ENCODE measurements at regions not wholly inside any gene's neighbourhood (a gene's known extent, or its start where the extent isn't known, plus 50 kb on each side); places are given as distances from the start of the nearest gene placed in this dataset.

DNA sequence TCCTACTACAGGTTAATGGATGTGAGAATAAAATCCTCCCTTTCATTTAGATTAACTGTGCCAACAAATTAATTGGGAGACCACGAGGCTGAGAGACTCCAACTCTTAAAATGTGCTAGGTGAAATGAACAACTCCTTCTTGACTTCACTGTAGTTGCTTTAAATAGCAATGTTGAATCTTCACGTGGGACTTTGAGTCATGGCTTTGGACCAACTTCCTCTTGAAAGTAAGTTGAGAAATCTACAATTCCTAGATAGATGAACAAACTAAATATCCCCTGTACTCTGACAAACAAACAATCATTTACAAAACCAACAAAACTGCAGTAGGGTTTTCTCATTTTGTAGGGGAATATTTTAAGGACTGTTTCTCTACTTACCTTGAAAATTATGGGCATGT lies 291.9 kb upstream of the SPRED2 start:
- DNase-seq (ENCODE audit: low read depth) = no peak
- no peaks in the 10 kb centered on the region for H3K4me1 Mint-ChIP-seq (ENCODE audit: low read depth, unreplicated experiment)
- TF ChIP-seq, protein P1, sequence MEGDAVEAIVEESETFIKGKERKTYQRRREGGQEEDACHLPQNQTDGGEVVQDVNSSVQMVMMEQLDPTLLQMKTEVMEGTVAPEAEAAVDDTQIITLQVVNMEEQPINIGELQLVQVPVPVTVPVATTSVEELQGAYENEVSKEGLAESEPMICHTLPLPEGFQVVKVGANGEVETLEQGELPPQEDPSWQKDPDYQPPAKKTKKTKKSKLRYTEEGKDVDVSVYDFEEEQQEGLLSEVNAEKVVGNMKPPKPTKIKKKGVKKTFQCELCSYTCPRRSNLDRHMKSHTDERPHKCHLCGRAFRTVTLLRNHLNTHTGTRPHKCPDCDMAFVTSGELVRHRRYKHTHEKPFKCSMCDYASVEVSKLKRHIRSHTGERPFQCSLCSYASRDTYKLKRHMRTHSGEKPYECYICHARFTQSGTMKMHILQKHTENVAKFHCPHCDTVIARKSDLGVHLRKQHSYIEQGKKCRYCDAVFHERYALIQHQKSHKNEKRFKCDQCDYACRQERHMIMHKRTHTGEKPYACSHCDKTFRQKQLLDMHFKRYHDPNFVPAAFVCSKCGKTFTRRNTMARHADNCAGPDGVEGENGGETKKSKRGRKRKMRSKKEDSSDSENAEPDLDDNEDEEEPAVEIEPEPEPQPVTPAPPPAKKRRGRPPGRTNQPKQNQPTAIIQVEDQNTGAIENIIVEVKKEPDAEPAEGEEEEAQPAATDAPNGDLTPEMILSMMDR (IDR thresholded peaks at IDR 0.05; ENCODE audit: insufficient read depth, low read depth, low read length) = no peak
- TF ChIP-seq EZH2 (IDR thresholded peaks at IDR 0.05; ENCODE audit: insufficient read depth, low read length) = no peak

DNA sequence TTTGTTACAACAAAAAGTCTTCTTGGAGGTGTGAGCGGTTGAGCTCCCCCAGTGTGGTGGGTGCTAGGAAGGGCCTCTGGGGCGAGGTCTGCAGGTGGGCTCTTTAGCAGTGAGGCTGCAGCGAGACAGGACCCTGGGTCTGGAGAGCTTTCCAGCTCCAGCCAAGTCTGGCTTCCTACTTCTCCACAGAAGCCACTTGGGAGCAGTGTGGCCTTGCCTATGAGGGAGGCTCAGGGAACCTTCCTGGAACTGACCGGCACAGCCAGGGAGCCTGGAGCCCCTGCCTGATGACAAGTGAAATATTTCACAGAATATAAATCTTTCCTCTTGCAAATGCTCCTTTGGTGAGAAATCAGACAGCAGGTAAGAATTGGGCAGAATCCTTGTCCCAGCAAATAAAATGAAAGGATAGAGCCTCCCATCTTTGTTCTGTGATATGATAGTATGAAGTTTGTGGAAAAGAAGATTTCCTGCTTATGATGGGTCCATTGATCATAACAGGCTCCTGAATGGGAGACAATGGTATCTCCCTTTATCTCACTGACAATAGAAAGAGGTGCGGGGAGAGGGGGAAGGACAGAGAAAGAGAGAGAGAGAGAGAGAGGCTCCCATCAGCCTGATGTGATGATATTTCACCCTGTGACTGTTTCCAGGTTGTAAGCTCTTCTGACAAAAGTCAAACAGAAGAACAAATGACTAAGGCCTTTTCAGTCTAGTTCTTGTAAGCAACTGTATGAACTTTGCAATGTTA lies 289.8 kb upstream of the SPRED2 start:
- H3K9me3 Mint-ChIP-seq (ENCODE audit: unreplicated experiment) = no peaks in the 10 kb centered on the region
- H3K27ac Mint-ChIP-seq (ENCODE audit: unreplicated experiment) = no peak overlapping the region
- TF ChIP-seq, protein P1 (IDR thresholded peaks at IDR 0.05; ENCODE audit: insufficient read depth, low read depth, low read length) = no peak
- TF ChIP-seq EZH2 (IDR thresholded peaks at IDR 0.05; ENCODE audit: insufficient read depth, low read length) = no peak
- peaks cover 25% of the 10 kb centered on the region for H3K27me3 Mint-ChIP-seq (ENCODE audit: low read depth, unreplicated experiment)
- Histone ChIP-seq H3K27ac (ENCODE audit: low read depth, low read length) (no peak overlapping the region), H2AFZ (ENCODE audit: low read depth, low read length) (no peak overlapping the region), H3K4me1 (ENCODE audit: insufficient read depth, low read length) (no peaks in the 10 kb centered on the region), H3K9ac (ENCODE audit: low read length) (no peak overlapping the region), H4K20me1 (ENCODE audit: insufficient read depth, low read length) (no peaks in the 10 kb centered on the region), H3K4me3 (ENCODE audit: insufficient read depth, low read depth, low read length) (no peak overlapping the region), H3K79me2 (ENCODE audit: insufficient read depth, low read length) (no peaks in the 10 kb centered on the region), H3K27me3 (ENCODE audit: insufficient read depth, low read length) (peaks cover 11% of the 10 kb centered on the region), H3K9me3 (ENCODE audit: insufficient read depth, low read depth, low read length) (no peaks in the 10 kb centered on the region), H3K36me3 (ENCODE audit: insufficient read depth, low read length) (no peaks in the 10 kb centered on the region), H3K4me2 (ENCODE audit: low read length) (no peak overlapping the region)
- FAIRE-seq = no peak
- H3K36me3 Mint-ChIP-seq (ENCODE audit: low read depth, unreplicated experiment) = no peaks in the 10 kb centered on the region
- no peak for DNase-seq (ENCODE audit: low read depth)
- H3K4me3 Mint-ChIP-seq (ENCODE audit: unreplicated experiment) = no peak overlapping the region
- peaks cover 1% of the 10 kb centered on the region for H3K4me1 Mint-ChIP-seq (ENCODE audit: low read depth, unreplicated experiment)

More for the DNA sequence above, 291.9 kb upstream of the SPRED2 start:
- no peak overlapping the region for H3K9ac ChIP-seq (ENCODE audit: low read length)
- Mint-ChIP-seq H3K9me3 (ENCODE audit: unreplicated experiment) (no peaks in the 10 kb centered on the region), H3K27ac (ENCODE audit: unreplicated experiment) (no peak overlapping the region), H3K4me3 (ENCODE audit: unreplicated experiment) (no peak overlapping the region), H3K27me3 (ENCODE audit: low read depth, unreplicated experiment) (peaks cover 16% of the 10 kb centered on the region), H3K36me3 (ENCODE audit: low read depth, unreplicated experiment) (no peaks in the 10 kb centered on the region)
- H3K27ac ChIP-seq (ENCODE audit: low read depth, low read length) = no peak overlapping the region
- H3K79me2 ChIP-seq (ENCODE audit: insufficient read depth, low read length) = no peaks in the 10 kb centered on the region
- H3K4me3 ChIP-seq (ENCODE audit: insufficient read depth, low read depth, low read length) = no peak overlapping the region
- no peaks in the 10 kb centered on the region for H3K4me1 ChIP-seq (ENCODE audit: insufficient read depth, low read length)
- no peak overlapping the region for H2AFZ ChIP-seq (ENCODE audit: low read depth, low read length)
- H4K20me1 ChIP-seq (ENCODE audit: insufficient read depth, low read length) = no peaks in the 10 kb centered on the region
- no peaks in the 10 kb centered on the region for H3K36me3 ChIP-seq (ENCODE audit: insufficient read depth, low read length)
- H3K9me3 ChIP-seq (ENCODE audit: insufficient read depth, low read depth, low read length) = no peaks in the 10 kb centered on the region
- peaks cover 10% of the 10 kb centered on the region for H3K27me3 ChIP-seq (ENCODE audit: insufficient read depth, low read length)
- no peak overlapping the region for H3K4me2 ChIP-seq (ENCODE audit: low read length)
- no peak for FAIRE-seq

DNA sequence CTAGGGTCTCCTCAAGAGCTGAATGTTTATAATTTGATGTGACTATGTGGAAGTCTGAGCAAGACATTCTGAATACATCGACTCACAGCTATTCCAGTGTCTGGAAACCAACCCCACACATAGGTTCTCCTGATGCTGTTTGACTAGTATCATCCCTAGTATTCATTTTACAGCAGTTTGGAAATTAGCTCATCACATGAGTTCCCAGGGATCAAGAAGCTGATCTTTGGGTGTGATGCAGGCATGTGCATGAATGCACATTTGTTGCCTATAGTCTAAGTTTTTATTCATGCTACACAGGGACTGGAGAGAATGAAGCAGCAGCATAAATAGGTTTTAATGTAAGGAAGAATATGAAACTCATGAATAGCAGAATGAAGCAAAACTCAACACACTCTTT lies 284.3 kb upstream of the SPRED2 start:
- H3K27me3 ChIP-seq (ENCODE audit: insufficient read depth, low read length) = peaks cover 11% of the 10 kb centered on the region

More for the DNA sequence above, 284.3 kb upstream of the SPRED2 start:
- no peak overlapping the region for H3K4me2 ChIP-seq (ENCODE audit: low read length)
- H4K20me1 ChIP-seq (ENCODE audit: insufficient read depth, low read length) = no peaks in the 10 kb centered on the region
- H3K79me2 ChIP-seq (ENCODE audit: insufficient read depth, low read length) = no peaks in the 10 kb centered on the region
- no peak overlapping the region for H3K27ac Mint-ChIP-seq (ENCODE audit: unreplicated experiment)
- H3K4me1 Mint-ChIP-seq (ENCODE audit: low read depth, unreplicated experiment) = peaks cover 5% of the 10 kb centered on the region
- H3K4me1 ChIP-seq (ENCODE audit: insufficient read depth, low read length) = no peaks in the 10 kb centered on the region
- FAIRE-seq (no peak), DNase-seq (ENCODE audit: low read depth) (no peak)
- no peak overlapping the region for H3K4me3 ChIP-seq (ENCODE audit: insufficient read depth, low read depth, low read length)
- H3K27ac ChIP-seq (ENCODE audit: low read depth, low read length) = no peak overlapping the region
- H3K27me3 Mint-ChIP-seq (ENCODE audit: low read depth, unreplicated experiment) = peaks cover 19% of the 10 kb centered on the region
- H3K9me3 ChIP-seq (ENCODE audit: insufficient read depth, low read depth, low read length) = no peaks in the 10 kb centered on the region
- H3K9me3 Mint-ChIP-seq (ENCODE audit: unreplicated experiment) = no peaks in the 10 kb centered on the region
- no peak for TF ChIP-seq EZH2 (IDR thresholded peaks at IDR 0.05; ENCODE audit: insufficient read depth, low read length)
- TF ChIP-seq, protein P1 (IDR thresholded peaks at IDR 0.05; ENCODE audit: insufficient read depth, low read depth, low read length) = no peak
- H3K36me3 ChIP-seq (ENCODE audit: insufficient read depth, low read length) = no peaks in the 10 kb centered on the region
- no peak overlapping the region for H2AFZ ChIP-seq (ENCODE audit: low read depth, low read length)
- no peaks in the 10 kb centered on the region for H3K36me3 Mint-ChIP-seq (ENCODE audit: low read depth, unreplicated experiment)
- H3K9ac ChIP-seq (ENCODE audit: low read length) = no peak overlapping the region
- no peak overlapping the region for H3K4me3 Mint-ChIP-seq (ENCODE audit: unreplicated experiment)
